ENCODE measurements at regions not wholly inside any gene's neighbourhood (a gene's known extent, or its start where the extent isn't known, plus 50 kb on each side); places are given as distances from the start of the nearest gene placed in this dataset.
A peak's percentile ranks its signal among the peaks of the same experiment; 100 is the strongest.

- intact Hi-C loops (cut with micrococcal nuclease), result loop anchor here (10.0 kb wide), 3 partner anchors 128 to 762 kb away; partner anchors contain the start of genes DDX11 and IPO8
- no peaks in the 10 kb centered on the region for H3K9me3 Mint-ChIP-seq
- H3K4me1 Mint-ChIP-seq (ENCODE audit: low read depth), result peaks cover 23% of the 10 kb centered on the region
- H3K27me3 Mint-ChIP-seq (ENCODE audit: low read depth), result peaks cover 24% of the 10 kb centered on the region
- H3K27ac Mint-ChIP-seq, result no peak overlapping the region
- CTCF ChIA-PET, result interaction anchor here (0.6 to 1.3 kb wide), 2 partner anchors 33 to 60 kb away, joined by 3 to 4 read pairs; no protein-coding TSS in a partner anchor
- H3K4me3 Mint-ChIP-seq, result no peak overlapping the region
- no peaks in the 10 kb centered on the region for H3K36me3 Mint-ChIP-seq (ENCODE audit: low read depth)
- DNase-seq, result no peak
These were observed 122.7 kb downstream of the SINHCAF start for GRCh38 chr12:31203261-31203660.

GRCh38 chr12:31205054-31205453 is 120.9 kb downstream of the SINHCAF start:
- Mint-ChIP-seq H3K36me3 (ENCODE audit: low read depth) (no peaks in the 10 kb centered on the region), H3K4me3 (no peak overlapping the region), H3K9me3 (no peaks in the 10 kb centered on the region), H3K27ac (peak overlapping the region; percentile 14), H3K27me3 (ENCODE audit: low read depth) (peaks cover 15% of the 10 kb centered on the region), H3K4me1 (ENCODE audit: low read depth) (peaks cover 23% of the 10 kb centered on the region)
- no peak for DNase-seq
- CTCF ChIA-PET, result no interaction called here
- intact Hi-C loops (cut with micrococcal nuclease), result loop anchor here (1.0 to 10.0 kb wide), 6 partner anchors 86 to 760 kb away; partner anchors contain the start of genes DDX11 and IPO8

- H3K4me3 Mint-ChIP-seq, result no peak overlapping the region
- intact Hi-C loops (cut with micrococcal nuclease), result loop anchor here (5.0 to 10.0 kb wide), 4 partner anchors 111 to 759 kb away; partner anchors contain the start of genes DDX11 and IPO8
- CTCF ChIA-PET, result no interaction called here
- H3K36me3 Mint-ChIP-seq (ENCODE audit: low read depth), result no peaks in the 10 kb centered on the region
- DNase-seq, result no peak
- no peak overlapping the region for H3K27ac Mint-ChIP-seq
- H3K9me3 Mint-ChIP-seq, result no peaks in the 10 kb centered on the region
- H3K27me3 Mint-ChIP-seq (ENCODE audit: low read depth), result peaks cover 15% of the 10 kb centered on the region
- H3K4me1 Mint-ChIP-seq (ENCODE audit: low read depth), result peaks cover 23% of the 10 kb centered on the region
These were observed 119.8 kb downstream of the SINHCAF start for GRCh38 chr12:31206038-31206670.

- Mint-ChIP-seq H3K36me3 (ENCODE audit: low read depth) (no peaks in the 10 kb centered on the region), H3K4me1 (ENCODE audit: low read depth) (peaks cover 23% of the 10 kb centered on the region), H3K27me3 (ENCODE audit: low read depth) (peaks cover 7% of the 10 kb centered on the region), H3K9me3 (no peaks in the 10 kb centered on the region), H3K4me3 (no peak overlapping the region), H3K27ac (no peak overlapping the region)
- no peak for DNase-seq
- intact Hi-C loops (cut with micrococcal nuclease), result loop anchor here (5.0 to 10.0 kb wide), 4 partner anchors 109 to 757 kb away; partner anchors contain the start of genes DDX11 and IPO8
- CTCF ChIA-PET, result interaction anchor here (0.5 kb wide), 1 partner anchor 42 kb away, joined by 3 read pairs; no protein-coding TSS in a partner anchor
These were observed 118.0 kb downstream of the SINHCAF start for GRCh38 chr12:31207799-31208465.

DNA sequence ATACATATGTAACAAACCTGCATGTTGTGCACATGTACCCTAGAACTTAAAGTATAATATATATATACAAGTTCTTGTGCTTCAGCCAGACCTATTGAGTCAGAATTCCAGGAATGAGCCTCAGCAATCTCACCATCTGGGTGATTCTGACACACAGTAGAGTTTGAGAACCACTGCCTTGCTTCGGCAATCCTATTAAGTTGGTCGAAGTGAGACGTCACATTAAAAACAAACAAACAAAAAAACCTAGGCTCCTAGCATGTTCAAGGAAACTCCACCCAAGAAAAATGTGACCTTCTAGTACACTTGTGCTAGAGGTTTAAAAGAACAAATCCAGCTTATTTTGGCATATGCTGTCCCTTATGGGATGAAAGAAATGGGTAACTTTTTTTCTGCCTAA is 115.8 kb downstream of the SINHCAF start:
- intact Hi-C loops (cut with micrococcal nuclease), result no loop called here
- CTCF ChIA-PET, result interaction anchor here (0.9 to 1.4 kb wide), 3 partner anchors 28 to 42 kb away, joined by 3 to 4 read pairs (median 4); no protein-coding TSS in a partner anchor
- H3K27me3 Mint-ChIP-seq (ENCODE audit: low read depth), result peaks cover 2% of the 10 kb centered on the region

GRCh38 chr12:31210541-31210940 is 115.4 kb downstream of the SINHCAF start:
- Mint-ChIP-seq H3K36me3 (ENCODE audit: low read depth) (no peaks in the 10 kb centered on the region), H3K4me1 (ENCODE audit: low read depth) (peaks cover 4% of the 10 kb centered on the region), H3K9me3 (no peaks in the 10 kb centered on the region), H3K27me3 (ENCODE audit: low read depth) (peaks cover 4% of the 10 kb centered on the region), H3K4me3 (no peak overlapping the region), H3K27ac (no peak overlapping the region)
- intact Hi-C loops (cut with micrococcal nuclease), result no loop called here
- CTCF ChIA-PET, result interaction anchor here (1.2 to 1.4 kb wide), 2 partner anchors 28 to 41 kb away, joined by 3 to 4 read pairs; no protein-coding TSS in a partner anchor
- no peak for DNase-seq

More for the DNA sequence above, 115.8 kb downstream of the SINHCAF start:
- Mint-ChIP-seq H3K36me3 (ENCODE audit: low read depth) (no peaks in the 10 kb centered on the region), H3K27ac (no peak overlapping the region), H3K4me3 (no peak overlapping the region), H3K4me1 (ENCODE audit: low read depth) (peaks cover 6% of the 10 kb centered on the region), H3K9me3 (no peaks in the 10 kb centered on the region)
- DNase-seq, result no peak

DNA sequence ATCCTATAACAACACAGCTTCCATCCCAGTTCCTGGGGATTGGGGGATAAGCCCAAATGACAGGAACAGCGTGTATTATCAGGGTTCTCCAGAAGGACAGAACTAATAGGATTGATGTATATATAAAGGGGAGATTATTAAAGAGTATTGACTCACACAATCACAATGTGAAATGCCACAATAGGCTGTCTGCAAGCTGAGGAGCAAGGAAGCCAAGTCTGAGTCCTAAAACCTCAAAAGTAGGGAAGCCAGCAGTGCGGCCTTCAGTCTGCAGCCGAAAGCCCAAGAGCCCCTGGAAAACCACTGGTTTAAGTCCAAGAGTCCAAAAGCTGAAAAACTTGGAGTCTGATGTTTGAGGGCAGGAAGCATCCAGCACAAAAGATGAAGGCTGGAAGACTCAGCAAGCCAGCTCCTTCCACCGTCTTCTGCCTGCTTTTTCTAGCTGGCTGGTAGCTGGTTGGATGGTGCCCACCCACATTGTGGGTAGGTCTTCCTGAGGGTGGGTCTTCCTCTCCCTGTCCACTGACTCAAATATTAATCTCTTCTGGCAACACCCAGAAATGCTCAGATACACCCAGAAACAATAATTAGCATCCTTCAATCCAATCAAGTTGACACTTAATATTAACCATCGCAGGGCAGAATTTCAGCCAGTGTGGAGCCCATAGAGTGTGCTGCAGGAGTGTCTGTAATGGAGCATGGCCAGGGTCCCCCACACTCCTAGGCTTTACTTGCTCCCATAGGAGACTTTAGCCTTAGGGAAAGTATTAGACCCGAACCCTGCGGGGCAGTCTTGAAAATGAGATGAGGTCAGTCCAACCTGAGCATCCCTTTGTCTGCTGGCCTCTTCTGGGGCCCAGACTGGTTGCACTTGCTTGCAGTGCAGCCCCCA is 111.1 kb downstream of the SINHCAF start:
- no peaks in the 10 kb centered on the region for H3K36me3 Mint-ChIP-seq (ENCODE audit: low read depth)

GRCh38 chr12:31215518-31216232 is 110.3 kb downstream of the SINHCAF start:
- H3K4me1 Mint-ChIP-seq (ENCODE audit: low read depth), result no peaks in the 10 kb centered on the region
- DNase-seq, result no peak
- peaks cover 4% of the 10 kb centered on the region for H3K27me3 Mint-ChIP-seq (ENCODE audit: low read depth)
- no peak overlapping the region for H3K27ac Mint-ChIP-seq
- no peaks in the 10 kb centered on the region for H3K9me3 Mint-ChIP-seq
- no peak overlapping the region for H3K4me3 Mint-ChIP-seq
- intact Hi-C loops (cut with micrococcal nuclease), result no loop called here
- no peaks in the 10 kb centered on the region for H3K36me3 Mint-ChIP-seq (ENCODE audit: low read depth)
- CTCF ChIA-PET, result no interaction called here

More for the DNA sequence above, 111.1 kb downstream of the SINHCAF start:
- Mint-ChIP-seq H3K27ac (no peak overlapping the region), H3K9me3 (no peaks in the 10 kb centered on the region), H3K4me3 (no peak overlapping the region), H3K27me3 (ENCODE audit: low read depth) (peaks cover 4% of the 10 kb centered on the region), H3K4me1 (ENCODE audit: low read depth) (no peaks in the 10 kb centered on the region)
- CTCF ChIA-PET, result no interaction called here
- intact Hi-C loops (cut with micrococcal nuclease), result no loop called here
- no peak for DNase-seq

- intact Hi-C loops (cut with micrococcal nuclease), result no loop called here
- H3K9me3 Mint-ChIP-seq, result no peaks in the 10 kb centered on the region
- peaks cover 4% of the 10 kb centered on the region for H3K27me3 Mint-ChIP-seq (ENCODE audit: low read depth)
- H3K36me3 Mint-ChIP-seq (ENCODE audit: low read depth), result no peaks in the 10 kb centered on the region
- DNase-seq, result no peak
- no peak overlapping the region for H3K4me3 Mint-ChIP-seq
- no peak overlapping the region for H3K27ac Mint-ChIP-seq
- H3K4me1 Mint-ChIP-seq (ENCODE audit: low read depth), result no peaks in the 10 kb centered on the region
- CTCF ChIA-PET, result no interaction called here
These were observed 109.5 kb downstream of the SINHCAF start for GRCh38 chr12:31216479-31216878.

- H3K9me3 Mint-ChIP-seq, result no peaks in the 10 kb centered on the region
- H3K27ac Mint-ChIP-seq, result no peak overlapping the region
- no peak overlapping the region for H3K4me3 Mint-ChIP-seq
These were observed 108.4 kb downstream of the SINHCAF start for GRCh38 chr12:31217356-31218130.

More at GRCh38 chr12:31217356-31218130, 108.4 kb downstream of the SINHCAF start:
- Mint-ChIP-seq H3K36me3 (ENCODE audit: low read depth) (no peaks in the 10 kb centered on the region), H3K4me1 (ENCODE audit: low read depth) (no peaks in the 10 kb centered on the region), H3K27me3 (ENCODE audit: low read depth) (peaks cover 4% of the 10 kb centered on the region)
- DNase-seq, result no peak
- CTCF ChIA-PET, result interaction anchor here (0.7 kb wide), 1 partner anchor 22 kb away, joined by 3 read pairs; no protein-coding TSS in a partner anchor
- intact Hi-C loops (cut with micrococcal nuclease), result no loop called here
